Left colon (tissue), 2 donors: ENCODE measurements at regions not wholly inside any gene's neighbourhood (a gene's known extent, or its start where the extent isn't known, plus 50 kb on each side); places are given as distances from the start of the nearest gene placed in this dataset.
"Not testable (repeated sequence)": the region's sequence is repeated elsewhere in the genome, so short reads cannot be mapped to it uniquely, and the experiment has no call there.

ENCODE experiments used
- ATAC-seq: fragments of 200-7000 bp; cut with Tn5 transposase; one replicate; pipeline ENCODE4 v1.9.1; 2020; ENCODE audit warnings: mild to moderate bottlenecking, moderate library complexity
- DNase-seq, 2 donors: peaks; one replicate each; pipeline ENCODE4 v3.0.0-alpha.2; 2020
- intact Hi-C, 2 donors: fragments of 100-400 bp; cut with DNase I in 1 of 2; cut with micrococcal nuclease in 1 of 2; formaldehyde crosslinking; loops; one replicate each; pipeline versions ENCODE4 v1.11.2 to v1.14.0; 2022; cut with DNase I, micrococcal nuclease
- donor health status: DM: no; HTN: no; CAD: no.
- donor health status: DM: yes; HTN: yes; CAD: no.

- no peak for ATAC-seq
- intact Hi-C loops: no loop called here
Measured at GRCh38 chrX:104513162-104513561, 52.8 kb upstream of the IL1RAPL2 start.

GRCh38 chrX:104510801-104511200, 55.2 kb upstream of the IL1RAPL2 start:
- no peak for DNase-seq
- ATAC-seq: no peak
- intact Hi-C loops: no loop called here

More at GRCh38 chrX:104513162-104513561, 52.8 kb upstream of the IL1RAPL2 start:
- DNase-seq: no peak

GRCh38 chrX:104502460-104502859, 63.5 kb upstream of the IL1RAPL2 start:
- ATAC-seq (no peak), DNase-seq (no peak)
- intact Hi-C loops: no loop called here

DNA sequence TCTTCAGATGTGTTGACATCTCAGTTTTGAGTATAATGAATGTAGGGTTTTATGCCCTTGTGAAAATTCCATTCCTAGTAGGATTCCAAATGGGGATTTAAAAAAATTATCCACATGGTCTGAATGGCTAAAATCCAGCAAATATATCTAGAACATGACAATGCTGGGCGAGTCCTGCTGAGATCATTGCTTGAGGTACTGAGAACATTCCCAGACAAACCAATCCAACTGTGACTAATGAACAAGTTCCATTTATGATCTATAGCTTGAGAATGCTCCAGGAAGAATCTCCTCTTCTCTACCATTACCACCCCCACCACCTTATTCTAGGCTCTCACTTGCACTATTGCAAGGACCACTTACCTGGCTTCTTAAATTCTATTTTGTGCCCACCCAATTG, 77.2 kb upstream of the IL1RAPL2 start:
- DNase-seq (no peak), ATAC-seq (no peak)
- intact Hi-C loops: no loop called here

DNA sequence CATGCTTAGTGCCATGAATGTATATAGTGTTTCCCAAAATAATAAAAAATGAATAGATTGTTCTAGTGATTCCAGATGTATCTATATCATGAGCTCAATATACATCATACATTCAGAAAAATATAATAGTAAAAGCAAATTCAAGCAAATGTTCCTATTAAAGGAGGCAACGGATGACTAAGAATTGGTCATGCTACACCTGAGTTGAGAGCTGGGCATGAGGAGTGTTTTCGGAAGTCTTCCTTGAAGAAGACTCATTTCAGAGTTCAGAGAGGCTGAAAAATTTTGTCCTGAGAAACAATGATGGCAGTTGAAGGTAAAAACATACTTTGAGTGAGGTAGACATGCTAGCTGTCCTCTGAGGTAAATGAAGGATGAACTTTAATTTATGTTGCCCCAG, 79.3 kb upstream of the IL1RAPL2 start:
- intact Hi-C loops: no loop called here
- ATAC-seq: no peak
- no peak for DNase-seq

GRCh38 chrX:104482757-104483156, 83.2 kb upstream of the IL1RAPL2 start:
- intact Hi-C loops: no loop called here
- ATAC-seq (no peak), DNase-seq (no peak)

DNA sequence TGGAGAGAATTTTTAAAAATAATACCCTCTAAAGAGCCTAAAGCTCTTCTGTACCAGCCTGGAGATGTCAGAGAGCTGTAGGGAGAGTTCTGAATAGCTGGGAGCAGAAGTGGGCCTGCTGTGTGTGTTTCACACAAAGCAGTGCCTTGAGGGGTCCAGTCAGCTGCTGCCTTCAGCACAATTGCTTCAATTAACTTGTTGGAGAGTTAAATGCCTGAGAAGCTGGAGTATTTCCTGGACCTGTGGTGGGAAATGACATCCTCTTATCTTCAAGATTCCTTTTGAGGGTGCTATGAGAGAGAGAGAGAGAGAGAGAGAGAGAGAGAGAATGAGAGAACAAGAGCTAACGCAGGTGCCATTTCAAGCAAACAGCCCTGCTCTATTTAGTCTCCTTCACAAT, 96.2 kb upstream of the IL1RAPL2 start:
- ATAC-seq (no peak), DNase-seq (no peak)
- intact Hi-C loops: no loop called here

- DNase-seq (no peak), ATAC-seq (no peak)
- intact Hi-C loops: no loop called here
Measured at GRCh38 chrX:104459796-104460195, 106.2 kb upstream of the IL1RAPL2 start.

DNA sequence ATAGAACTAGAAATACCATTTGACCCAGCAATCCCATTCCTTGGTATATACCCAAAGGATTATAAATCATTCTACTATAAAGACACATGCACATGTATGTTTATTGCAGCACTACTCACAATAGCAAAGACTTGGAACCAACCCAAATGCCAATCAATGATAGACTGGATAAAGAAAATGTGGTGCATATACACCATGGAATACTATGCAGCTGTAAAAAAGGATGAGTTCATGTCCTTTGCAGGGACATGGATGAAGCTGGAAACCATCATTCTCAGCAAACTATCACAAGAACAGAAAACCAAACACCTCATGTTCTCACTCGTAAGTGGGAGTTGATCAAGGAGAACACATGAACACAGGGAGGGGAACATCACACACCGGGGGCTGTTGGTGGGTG, 108.9 kb upstream of the IL1RAPL2 start:
- intact Hi-C loops, DNase-seq, ATAC-seq: not testable (repeated sequence)

DNA sequence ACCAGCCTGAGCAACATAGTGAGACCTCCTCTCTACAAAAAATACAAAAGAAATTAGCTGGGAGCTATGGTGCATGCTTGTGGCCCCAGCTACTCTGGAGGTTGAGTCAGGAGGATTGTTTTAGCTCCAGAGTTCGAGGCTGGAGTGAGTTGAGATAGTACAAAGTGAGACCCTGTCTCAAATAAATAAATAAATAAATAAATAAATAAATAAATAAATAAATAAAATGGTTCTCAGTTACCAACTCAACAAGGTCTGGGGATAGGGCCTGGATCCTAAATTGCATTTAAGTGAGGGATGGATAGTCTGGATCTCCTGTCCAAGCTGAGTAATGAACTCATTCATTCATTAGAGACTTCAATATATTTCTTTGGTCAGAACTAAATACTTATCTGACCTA, 115.7 kb upstream of the IL1RAPL2 start:
- intact Hi-C loops: no loop called here
- DNase-seq: no peak
- ATAC-seq: no peak

DNA sequence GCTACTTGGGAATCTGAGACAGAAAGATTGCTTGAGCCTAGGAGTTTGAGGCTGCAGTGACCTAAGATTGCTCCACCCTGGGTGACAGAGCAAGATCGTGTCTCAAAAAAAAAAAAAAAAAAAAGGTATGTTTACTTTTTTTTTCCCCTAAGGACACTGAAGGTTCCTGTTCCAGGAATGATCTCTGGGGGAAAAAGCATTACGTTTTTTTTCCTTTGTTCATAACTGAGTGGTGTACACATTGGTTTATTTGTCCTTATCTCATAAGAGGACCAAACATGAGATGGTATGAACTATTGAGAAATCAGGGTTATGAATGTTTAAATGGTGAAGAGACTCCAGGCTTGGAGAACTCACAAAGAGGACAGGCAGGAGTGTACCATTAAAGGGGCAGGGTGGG, 120.4 kb upstream of the IL1RAPL2 start:
- intact Hi-C loops: no loop called here
- no peak for DNase-seq
- no peak for ATAC-seq

DNA sequence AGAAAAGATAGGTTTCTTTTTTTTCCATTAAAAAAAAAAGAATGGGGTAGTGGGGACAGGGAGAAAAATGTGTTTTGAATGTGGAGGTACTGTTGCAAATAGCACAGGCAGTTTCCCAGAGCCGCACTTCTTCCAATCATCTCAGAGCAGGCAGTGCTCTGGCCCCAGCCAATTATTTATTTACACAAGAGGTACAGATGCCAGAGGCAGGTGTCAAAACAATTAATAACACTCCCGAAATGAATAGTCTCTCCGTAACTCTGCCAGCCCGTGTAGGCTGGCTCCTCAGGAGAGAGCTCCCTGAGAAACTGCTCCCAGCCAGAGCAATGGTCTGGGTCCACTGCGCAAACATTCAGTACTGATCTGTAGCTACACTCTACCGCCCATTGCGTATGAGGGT, 130.8 kb upstream of the IL1RAPL2 start:
- no peak for DNase-seq
- intact Hi-C loops: no loop called here
- no peak for ATAC-seq

- DNase-seq: peak; percentile 9 to 42
- ATAC-seq: peak; percentile 95
- intact Hi-C loops: no loop called here
Measured at GRCh38 chrX:104432321-104432720, 133.7 kb upstream of the IL1RAPL2 start.

DNA sequence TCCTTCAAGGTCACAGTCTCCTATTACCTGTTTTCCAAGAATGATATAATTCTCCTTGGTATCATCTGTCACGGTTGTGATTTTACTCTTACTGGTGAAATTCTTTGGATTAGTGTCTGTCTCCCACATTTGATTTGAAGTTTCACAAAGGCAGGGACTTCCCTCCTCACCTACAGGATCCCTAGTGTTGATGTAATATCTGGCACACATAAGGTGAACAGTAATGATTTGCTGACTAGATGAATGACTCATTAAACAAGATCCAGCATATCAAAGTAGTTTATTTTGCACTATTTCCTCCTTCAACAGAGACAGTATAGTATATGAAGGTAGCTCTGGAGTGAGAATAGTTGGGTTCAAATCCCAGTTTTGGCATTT, 135.3 kb upstream of the IL1RAPL2 start:
- intact Hi-C loops: no loop called here
- ATAC-seq: peak; percentile 67

GRCh38 chrX:104430072-104430741, 135.8 kb upstream of the IL1RAPL2 start:
- intact Hi-C loops: no loop called here
- ATAC-seq: no peak
- no peak for DNase-seq

More for the DNA sequence above, 135.3 kb upstream of the IL1RAPL2 start:
- no peak for DNase-seq

- DNase-seq: no peak
- intact Hi-C loops: no loop called here
- ATAC-seq: no peak
Measured at GRCh38 chrX:104428231-104428630, 137.8 kb upstream of the IL1RAPL2 start.

GRCh38 chrX:104427693-104428092, 138.3 kb upstream of the IL1RAPL2 start:
- no peak for ATAC-seq
- no peak for DNase-seq
- intact Hi-C loops: no loop called here

DNA sequence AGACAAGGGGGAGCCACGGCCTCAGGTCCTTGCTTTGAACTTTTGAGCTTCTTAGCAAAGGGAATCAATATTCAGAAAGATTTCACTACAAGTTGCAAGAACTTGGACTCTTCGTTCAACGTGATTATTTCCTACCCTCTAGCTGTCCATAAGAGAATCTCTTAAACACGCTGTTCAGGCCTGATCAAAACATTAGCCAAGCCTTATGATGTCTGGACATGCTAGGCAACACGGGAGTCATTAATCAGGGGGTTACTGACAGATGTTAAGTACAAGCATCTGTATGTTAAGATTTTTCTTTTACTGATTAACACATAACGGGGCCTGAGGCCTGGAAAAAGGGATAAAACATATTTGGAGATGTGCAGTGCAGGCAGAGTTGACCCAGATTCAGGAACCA, 138.9 kb upstream of the IL1RAPL2 start:
- intact Hi-C loops: no loop called here
- DNase-seq: no peak
- no peak for ATAC-seq

GRCh38 chrX:104420907-104421306, 145.1 kb upstream of the IL1RAPL2 start:
- peak in 1 of 2 donors; percentile 7 for DNase-seq
- intact Hi-C loops: no loop called here
- peak; percentile 96 for ATAC-seq

GRCh38 chrX:104419926-104420325, 146.1 kb upstream of the IL1RAPL2 start:
- intact Hi-C loops: no loop called here
- no peak for DNase-seq
- ATAC-seq: peak; percentile 74

- DNase-seq (peak in 1 of 2 donors; percentile 8), ATAC-seq (no peak)
- intact Hi-C loops: no loop called here
Measured at GRCh38 chrX:104419211-104419610, 146.8 kb upstream of the IL1RAPL2 start.
